Uterus (tissue), 2 donors: ENCODE measurements at regions not wholly inside any gene's neighbourhood (a gene's known extent, or its start where the extent isn't known, plus 50 kb on each side); places are given as distances from the start of the nearest gene placed in this dataset.

Experiments
- CTCF ChIP-seq, 4 experiments: fragments of 200-600 bp in 2 of 4; fragments of 450-650 bp in 2 of 4; sonication (generic) in 2 of 4; IDR thresholded peaks; one replicate each; pipeline ENCODE4 v1.5.1; 2016 to 2019; ENCODE audit warnings: antibody characterized with exemption in 4 of 4, mild to moderate bottlenecking in 2 of 4, moderate library complexity in 1 of 4
- POLR2A ChIP-seq, 2 donors: fragments of 450-650 bp; IDR thresholded peaks; one replicate each; pipeline ENCODE4 v1.6.1; 2016; ENCODE audit warnings: antibody characterized with exemption in 2 of 2, mild to moderate bottlenecking in 1 of 2, moderate library complexity in 1 of 2

GRCh38 chr15:98277602-98278001 is 317.1 kb downstream of the ARRDC4 start:
- no peak for TF ChIP-seq CTCF (IDR thresholded peaks at IDR 0.05)
- no peak for TF ChIP-seq POLR2A (IDR thresholded peaks at IDR 0.05)
